GM12892 (cell line): ENCODE measurements at regions not wholly inside any gene's neighbourhood (a gene's known extent, or its start where the extent isn't known, plus 50 kb on each side); places are given as distances from the start of the nearest gene placed in this dataset.

Experiments used
- DNase-seq: peaks from one replicate; pipeline ENCODE4 v3.0.0; 2011; ENCODE audit not compliant: insufficient read length
- FAIRE-seq: peaks from 2 replicates; lab custom pipeline; 2011; peaks lifted over from hg19 to GRCh38; lab: Jason Lieb, UNC
- POLR2A ChIP-seq: IDR thresholded peaks from 2 replicates; pipeline ENCODE4 v1.6.1; 2011; ENCODE audit warnings: low read depth, low read length, control low read depth
- POLR2AphosphoS5 ChIP-seq: IDR thresholded peaks from 2 replicates; pipeline ENCODE4 v1.6.1; 2011; ENCODE audit warnings: low read depth, low read length, control low read depth
- TAF1 ChIP-seq: IDR thresholded peaks from 2 replicates; pipeline ENCODE4 v1.6.1; 2011; ENCODE audit warnings: low read depth, mild to moderate bottlenecking, control low read depth, low read length, borderline replicate concordance

- no peak for FAIRE-seq
- TF ChIP-seq POLR2A (no peak), TAF1 (no peak), POLR2AphosphoS5 (no peak)
Observed at GRCh38 chr3:117122609-117123008, 413.0 kb downstream of the TUSC7 start.

GRCh38 chr3:117126460-117126859, 416.9 kb downstream of the TUSC7 start:
- DNase-seq (no peak), FAIRE-seq (no peak)
- TF ChIP-seq TAF1, result no peak
- TF ChIP-seq POLR2AphosphoS5, result no peak
- no peak for TF ChIP-seq POLR2A

More at GRCh38 chr3:117122609-117123008, 413.0 kb downstream of the TUSC7 start:
- DNase-seq, result no peak

DNA sequence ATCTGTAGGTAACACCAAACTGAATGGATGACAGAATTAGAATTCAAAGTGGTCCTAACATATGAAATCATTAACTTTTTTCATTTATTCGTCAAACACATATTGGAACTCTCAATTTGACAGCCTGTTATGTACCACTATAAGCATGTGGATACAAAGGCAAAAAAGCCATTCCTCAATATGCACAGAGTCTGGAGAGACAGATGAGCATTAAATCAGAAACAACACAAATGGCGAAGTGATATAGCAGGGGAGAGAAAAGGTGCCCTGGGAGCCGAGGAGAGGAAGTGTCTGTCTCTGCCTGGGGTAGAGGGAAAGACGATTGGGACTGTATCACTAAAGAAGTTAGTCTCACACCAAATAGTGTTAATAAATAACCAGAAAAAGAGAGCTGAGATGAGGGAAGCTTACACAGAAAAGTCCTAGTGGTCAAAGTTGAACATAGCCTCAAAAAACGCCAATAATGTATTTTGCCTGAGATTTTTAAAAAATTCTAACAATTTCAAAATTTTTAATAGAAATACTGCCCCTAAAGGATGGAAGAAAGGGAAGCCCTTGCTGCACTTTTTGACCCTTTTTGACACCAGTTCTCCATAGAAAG, 417.5 kb downstream of the TUSC7 start:
- no peak for FAIRE-seq
- DNase-seq, result no peak
- no peak for TF ChIP-seq POLR2AphosphoS5
- no peak for TF ChIP-seq TAF1
- TF ChIP-seq POLR2A, result no peak

- DNase-seq, result no peak
- FAIRE-seq, result no peak
- TF ChIP-seq POLR2AphosphoS5 (no peak), POLR2A (no peak), TAF1 (no peak)
Observed at GRCh38 chr3:117128133-117128532, 418.6 kb downstream of the TUSC7 start.

- TF ChIP-seq POLR2A (no peak), TAF1 (no peak)
- FAIRE-seq, result no peak
Observed at GRCh38 chr3:117128872-117129271, 419.3 kb downstream of the TUSC7 start.

DNA sequence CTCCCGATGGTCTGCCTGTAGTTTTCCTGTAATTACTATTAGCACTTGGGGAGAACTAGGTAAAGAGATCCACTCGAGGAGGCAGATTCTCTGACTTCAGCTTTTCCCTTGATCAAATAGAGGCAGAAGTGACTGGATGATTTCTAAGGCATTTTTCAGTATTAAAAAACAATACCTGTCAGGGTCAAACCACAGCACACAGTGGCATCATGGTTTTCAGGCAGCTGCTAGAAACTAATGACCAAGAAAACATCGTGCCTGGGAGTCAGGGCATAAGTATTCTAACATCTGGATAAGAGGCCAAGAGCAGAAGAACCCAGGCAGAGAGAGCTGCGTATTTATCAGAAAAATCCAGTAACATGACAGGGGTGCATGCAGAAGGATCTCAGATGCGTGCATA, 419.9 kb downstream of the TUSC7 start:
- no peak for TF ChIP-seq POLR2A
- TF ChIP-seq POLR2AphosphoS5, result no peak
- TF ChIP-seq TAF1, result no peak
- DNase-seq (no peak), FAIRE-seq (no peak)

More at GRCh38 chr3:117128872-117129271, 419.3 kb downstream of the TUSC7 start:
- DNase-seq, result no peak

GRCh38 chr3:117130222-117130621, 420.6 kb downstream of the TUSC7 start:
- no peak for DNase-seq
- no peak for TF ChIP-seq TAF1
- no peak for TF ChIP-seq POLR2A
- TF ChIP-seq POLR2AphosphoS5, result no peak
- no peak for FAIRE-seq

GRCh38 chr3:117131259-117131658, 421.7 kb downstream of the TUSC7 start:
- DNase-seq, result no peak
- no peak for FAIRE-seq
- TF ChIP-seq POLR2A, result no peak
- no peak for TF ChIP-seq POLR2AphosphoS5
- TF ChIP-seq TAF1, result no peak

GRCh38 chr3:117133066-117133465, 423.5 kb downstream of the TUSC7 start:
- TF ChIP-seq TAF1 (no peak), POLR2A (no peak), POLR2AphosphoS5 (no peak)
- FAIRE-seq, result no peak
- DNase-seq, result no peak

GRCh38 chr3:117135207-117135606, 425.6 kb downstream of the TUSC7 start:
- DNase-seq, result no peak
- no peak for TF ChIP-seq POLR2AphosphoS5
- TF ChIP-seq TAF1, result no peak
- TF ChIP-seq POLR2A, result no peak
- FAIRE-seq, result no peak

GRCh38 chr3:117136003-117136402, 426.4 kb downstream of the TUSC7 start:
- no peak for FAIRE-seq
- TF ChIP-seq POLR2AphosphoS5, result no peak
- no peak for DNase-seq

DNA sequence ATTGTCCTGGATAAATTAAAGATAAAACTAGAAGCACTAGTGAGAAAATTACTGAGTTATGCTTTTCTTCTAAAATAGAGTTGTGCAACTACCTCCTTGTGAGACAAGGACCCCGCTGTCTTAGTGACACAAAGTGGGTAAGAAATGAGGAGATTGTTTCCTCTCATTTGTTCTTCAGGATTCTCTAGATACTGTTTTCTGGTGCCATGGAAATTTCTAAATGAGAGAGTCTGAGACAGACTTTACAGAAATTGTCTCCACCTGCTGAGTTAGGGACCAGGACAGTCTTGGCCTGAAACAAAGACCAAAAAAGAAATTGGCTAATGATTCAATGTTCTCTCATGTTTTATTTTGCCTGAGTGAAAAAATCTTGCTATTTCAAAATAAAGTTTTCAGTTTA, 427.5 kb downstream of the TUSC7 start:
- TF ChIP-seq POLR2AphosphoS5, result no peak
- no peak for TF ChIP-seq TAF1
- no peak for FAIRE-seq
- DNase-seq, result no peak
